ENCODE measurements at regions not wholly inside any gene's neighbourhood (a gene's known extent, or its start where the extent isn't known, plus 50 kb on each side); places are given as distances from the start of the nearest gene placed in this dataset.

- TF ChIP-seq TEAD4 (IDR thresholded peaks at IDR 0.05) (no peak), REST (IDR thresholded peaks at IDR 0.05; ENCODE audit: low read depth) (no peak), EP300 (IDR thresholded peaks at IDR 0.05; ENCODE audit: borderline replicate concordance) (no peak), TAF1 (IDR thresholded peaks at IDR 0.05; ENCODE audit: low read depth) (no peak), EGR1 (IDR thresholded peaks at IDR 0.05) (no peak), NFIC (IDR thresholded peaks at IDR 0.05) (no peak), RAD21 (IDR thresholded peaks at IDR 0.05; ENCODE audit: low read depth) (no peak), YY1 (IDR thresholded peaks at IDR 0.05; ENCODE audit: low read depth) (no peak), USF1 (IDR thresholded peaks at IDR 0.05) (no peak), FOXM1 (IDR thresholded peaks at IDR 0.05; ENCODE audit: borderline replicate concordance, low read depth) (no peak), ZBTB7A (IDR thresholded peaks at IDR 0.05; ENCODE audit: low read depth) (no peak), CEBPB (IDR thresholded peaks at IDR 0.05) (no peak), MAX (IDR thresholded peaks at IDR 0.05) (no peak), TCF12 (IDR thresholded peaks at IDR 0.05; ENCODE audit: low read depth) (no peak)
Observed at GRCh38 chr6:85751374-85752055, 108.8 kb upstream of the SYNCRIP start.
